HG03039 (cell line): ENCODE measurements at regions not wholly inside any gene's neighbourhood (a gene's known extent, or its start where the extent isn't known, plus 50 kb on each side); places are given as distances from the start of the nearest gene placed in this dataset.

Experiments
- ATAC-seq: cut with Tn5 transposase; IDR thresholded peaks from one replicate; pipeline ENCODE4 v1.9.1; 2021; ENCODE audit warnings: mild to moderate bottlenecking, moderate library complexity; ENCODE audit not compliant: unreplicated experiment

DNA sequence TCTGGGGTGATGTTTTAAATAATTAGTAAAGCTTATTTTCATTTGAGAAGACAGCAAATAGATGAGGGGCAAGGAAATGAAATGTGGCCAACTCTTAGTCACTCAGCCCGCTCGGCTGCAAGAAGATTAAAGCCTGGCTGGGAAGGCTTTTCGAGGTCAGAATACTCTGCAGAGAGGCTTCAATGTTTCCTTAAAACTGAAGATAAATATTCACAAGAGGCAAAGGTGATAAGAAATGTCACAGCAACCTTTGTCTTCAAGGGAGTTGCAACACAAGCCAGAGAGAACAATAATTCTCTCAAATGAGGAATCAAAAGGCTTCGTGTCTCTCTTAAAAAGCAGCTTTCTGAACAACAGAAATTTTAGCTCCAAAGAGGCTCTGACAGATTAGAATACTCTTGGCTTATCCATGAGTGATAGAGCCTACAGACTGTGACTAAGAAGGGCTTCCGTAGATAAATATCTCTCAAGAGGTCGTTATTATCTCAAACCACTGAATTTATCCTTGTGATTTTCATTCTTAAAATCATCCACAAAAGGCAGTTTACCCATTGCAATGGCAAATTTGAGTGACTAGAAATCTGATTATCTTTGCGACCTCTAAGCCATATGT is 92.5 kb downstream of the KLF6 start:
- no peak for ATAC-seq

DNA sequence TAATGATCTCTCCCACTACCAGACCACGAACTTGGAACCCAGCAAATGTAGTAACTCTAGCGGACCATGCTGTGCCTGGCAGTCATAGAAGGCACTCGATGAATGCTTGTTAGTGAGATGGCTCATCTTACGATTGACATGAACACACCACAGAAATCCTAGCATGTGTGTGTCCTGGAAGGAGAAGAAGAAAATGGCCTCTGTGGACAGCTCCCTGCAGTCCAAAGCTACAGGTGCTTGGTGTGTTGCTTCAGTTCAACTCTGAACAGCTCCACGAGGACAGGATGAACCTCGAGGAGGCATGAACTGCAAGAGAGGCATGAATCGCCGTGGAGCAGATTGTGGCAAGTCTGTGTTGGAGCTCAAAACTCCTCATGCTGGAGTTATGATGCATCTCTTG is 93.5 kb downstream of the KLF6 start:
- no peak for ATAC-seq

GRCh38 chr10:3689871-3690510 is 95.0 kb downstream of the KLF6 start:
- no peak for ATAC-seq

- no peak for ATAC-seq
These were observed 97.4 kb downstream of the KLF6 start for GRCh38 chr10:3687510-3688081.

- ATAC-seq: no peak
These were observed 99.6 kb downstream of the KLF6 start for GRCh38 chr10:3685384-3685783.

GRCh38 chr10:3684891-3685290 is 100.1 kb downstream of the KLF6 start:
- no peak for ATAC-seq

DNA sequence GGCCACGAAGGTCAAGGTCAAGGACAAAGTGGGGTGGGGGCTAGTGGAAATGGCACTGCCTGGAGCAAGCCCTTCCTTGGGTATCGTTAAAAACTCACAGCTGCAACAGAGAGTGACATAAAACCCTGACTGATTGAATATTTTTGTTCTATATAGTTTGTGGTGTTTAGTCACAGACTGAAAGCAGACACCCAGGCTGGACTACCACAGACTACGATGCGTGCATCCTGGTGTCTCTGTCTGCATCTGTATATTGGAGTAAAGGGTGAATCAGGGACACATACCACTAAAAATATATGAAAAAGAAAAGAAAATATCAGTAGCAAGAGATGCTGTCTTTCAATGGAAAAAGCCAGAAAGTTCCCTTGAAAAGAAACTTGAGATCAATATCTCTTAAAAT is 101.4 kb downstream of the KLF6 start:
- no peak for ATAC-seq

DNA sequence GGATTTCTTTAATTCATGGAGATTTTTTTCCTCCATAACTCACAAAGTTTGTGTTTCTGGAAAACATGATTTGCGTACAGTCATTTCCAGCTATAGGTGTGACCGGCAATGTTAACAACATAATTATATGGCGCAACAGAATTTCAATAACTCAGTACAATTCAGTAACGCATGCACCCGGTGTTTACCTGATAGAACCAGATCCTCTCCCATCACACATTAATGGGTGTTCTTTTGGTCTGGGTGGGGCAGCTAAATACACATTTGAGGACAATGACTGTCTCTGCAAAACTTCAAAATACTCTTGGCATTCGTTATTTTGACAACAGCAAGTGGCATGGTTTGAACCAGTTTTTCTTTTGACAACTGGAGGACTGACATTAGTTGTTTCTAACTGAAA is 102.3 kb downstream of the KLF6 start:
- ATAC-seq: no peak

GRCh38 chr10:3681642-3682554 is 103.1 kb downstream of the KLF6 start:
- no peak for ATAC-seq

- no peak for ATAC-seq
These were observed 104.9 kb downstream of the KLF6 start for GRCh38 chr10:3679950-3680629.

DNA sequence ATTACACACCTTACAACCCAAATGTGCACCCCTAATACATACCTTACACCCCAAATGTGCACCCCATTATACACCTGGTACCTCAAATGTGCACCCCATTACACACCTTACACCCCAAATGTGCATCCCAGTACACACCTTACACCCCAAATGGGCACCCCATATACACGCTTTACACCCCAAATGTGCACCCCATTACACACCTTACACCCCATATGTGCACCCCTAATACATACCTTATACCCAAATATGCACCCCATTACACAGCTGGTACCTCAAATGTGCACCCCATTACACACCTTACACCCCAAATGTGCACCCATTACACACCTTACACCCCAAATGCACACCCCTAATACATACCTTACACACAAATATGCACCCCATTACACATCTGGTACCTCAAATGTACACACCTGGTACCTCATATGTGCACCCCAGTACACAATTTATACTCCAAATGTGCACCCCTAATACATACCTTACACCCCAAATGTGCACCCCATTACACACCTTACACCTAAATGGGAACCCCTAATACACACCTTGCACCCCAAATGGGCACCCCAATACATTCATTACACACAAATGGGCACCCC is 106.3 kb downstream of the KLF6 start:
- no peak for ATAC-seq

GRCh38 chr10:3676564-3676963 is 108.4 kb downstream of the KLF6 start:
- no peak for ATAC-seq

- no peak for ATAC-seq
These were observed 112.8 kb downstream of the KLF6 start for GRCh38 chr10:3672220-3672619.

GRCh38 chr10:3671386-3671955 is 113.5 kb downstream of the KLF6 start:
- no peak for ATAC-seq

DNA sequence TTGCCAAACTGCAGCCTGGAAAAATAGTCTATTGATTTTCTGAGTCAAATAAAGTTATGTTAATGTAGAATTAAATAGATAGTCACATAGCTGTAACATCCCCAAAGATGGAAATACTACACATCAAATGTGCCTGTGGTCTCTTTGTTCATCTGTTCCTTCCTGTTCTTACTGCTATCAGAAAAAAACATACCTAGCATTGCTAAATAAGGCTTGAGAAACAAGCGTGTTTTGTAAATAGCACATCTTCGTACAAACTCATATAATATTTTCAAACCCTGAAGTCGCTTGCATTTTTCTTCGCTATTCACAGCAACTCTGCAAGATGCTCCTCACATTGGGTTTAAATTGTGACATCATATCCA is 116.1 kb downstream of the KLF6 start:
- no peak for ATAC-seq

DNA sequence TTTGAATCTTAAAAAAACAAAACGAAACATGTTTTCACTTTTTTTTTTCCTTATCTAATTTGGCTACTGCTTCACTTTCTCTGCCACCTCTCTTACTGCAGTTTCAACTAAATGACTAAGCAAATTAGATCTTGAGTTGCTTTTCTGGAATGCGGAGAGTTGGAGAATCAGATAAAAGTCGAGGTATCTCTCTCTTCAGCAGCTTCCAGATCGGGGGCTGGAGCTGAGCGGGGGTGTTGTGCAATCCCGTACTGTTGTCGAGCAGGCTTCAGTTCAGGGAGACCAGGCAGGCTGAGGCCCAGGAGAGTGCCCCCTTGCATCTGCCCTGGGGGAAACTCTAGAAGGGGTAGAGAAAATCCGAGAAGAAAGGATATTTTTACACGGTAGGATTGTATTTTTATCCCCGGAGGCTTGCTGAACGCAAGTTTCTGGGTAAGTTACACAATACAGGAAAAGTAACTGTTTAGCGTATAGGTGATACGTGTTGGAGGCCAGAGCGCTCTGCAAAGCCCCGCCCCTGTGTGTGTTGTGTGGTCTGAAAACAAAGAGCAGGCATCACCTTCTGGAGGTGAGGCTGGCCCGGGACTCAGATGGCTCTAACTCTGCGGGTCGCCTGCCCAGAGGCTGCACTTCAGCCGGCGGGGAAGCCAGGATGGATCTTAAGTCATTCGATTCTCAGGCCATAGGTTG is 116.6 kb downstream of the KLF6 start:
- ATAC-seq: no peak

DNA sequence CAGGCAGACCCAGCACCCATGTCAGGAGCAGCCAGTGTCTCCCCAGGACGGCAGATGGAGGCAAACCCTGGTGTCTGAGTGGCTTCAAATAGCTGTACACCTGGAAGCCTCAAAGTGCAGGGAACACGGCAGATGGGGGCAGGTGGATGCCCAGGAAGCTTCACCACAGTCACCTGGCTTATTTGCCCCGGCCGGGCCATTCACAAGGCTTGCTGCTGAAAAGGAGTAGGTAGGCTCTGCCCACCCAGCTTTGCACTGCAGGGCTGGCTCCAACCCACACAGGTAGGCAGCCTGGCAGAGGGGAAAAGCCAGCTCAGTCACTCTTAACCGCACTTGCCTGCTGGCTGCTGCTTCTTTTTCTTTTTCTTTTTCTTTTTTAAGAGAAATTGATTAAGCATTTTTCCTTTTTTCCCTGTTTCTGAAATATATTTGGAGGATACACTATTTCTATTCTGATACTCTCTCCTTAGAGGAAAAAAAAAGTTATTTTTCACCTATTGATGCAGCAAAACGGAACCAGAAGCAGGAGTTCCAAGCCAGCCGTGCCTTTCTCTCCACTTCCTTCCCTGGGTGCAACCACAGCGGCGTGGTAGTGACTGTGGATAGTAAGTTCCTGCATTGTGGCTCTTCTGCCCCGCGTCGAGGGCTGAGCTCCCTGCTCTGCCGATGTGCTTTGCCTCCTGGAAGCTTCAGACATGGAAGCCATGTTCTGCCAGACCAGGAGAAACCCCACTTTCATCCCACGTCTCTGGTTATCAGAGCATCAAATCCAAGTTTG is 118.3 kb downstream of the KLF6 start:
- ATAC-seq: no peak

DNA sequence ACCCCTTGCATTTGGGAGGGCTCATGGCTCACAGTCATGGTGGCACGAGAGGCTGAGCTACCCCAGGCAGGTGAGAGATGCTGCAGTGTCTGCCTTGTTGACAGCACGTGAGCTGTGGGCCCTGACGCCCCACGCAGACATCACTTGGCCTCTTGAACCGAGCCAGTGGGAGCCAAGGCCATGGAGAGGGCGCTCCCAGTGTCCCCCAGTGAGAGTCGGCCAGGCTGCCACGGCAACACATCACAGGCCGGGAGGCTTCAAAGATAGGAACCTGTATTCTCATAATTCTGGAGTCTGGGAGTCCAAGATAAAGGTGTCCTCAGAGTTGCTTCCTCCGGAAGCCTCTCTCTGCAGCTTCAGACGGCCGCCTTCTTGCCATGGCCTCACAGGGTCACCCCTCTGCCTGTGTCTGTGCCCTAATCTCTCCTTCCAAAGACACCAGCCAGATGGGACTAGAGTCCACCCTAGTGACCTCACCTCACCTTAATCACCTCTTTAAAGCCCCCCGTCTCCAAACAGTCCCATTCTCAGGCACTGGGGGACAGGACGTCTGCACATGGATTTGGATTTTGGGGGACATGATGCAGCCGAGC is 119.6 kb downstream of the KLF6 start:
- no peak for ATAC-seq

DNA sequence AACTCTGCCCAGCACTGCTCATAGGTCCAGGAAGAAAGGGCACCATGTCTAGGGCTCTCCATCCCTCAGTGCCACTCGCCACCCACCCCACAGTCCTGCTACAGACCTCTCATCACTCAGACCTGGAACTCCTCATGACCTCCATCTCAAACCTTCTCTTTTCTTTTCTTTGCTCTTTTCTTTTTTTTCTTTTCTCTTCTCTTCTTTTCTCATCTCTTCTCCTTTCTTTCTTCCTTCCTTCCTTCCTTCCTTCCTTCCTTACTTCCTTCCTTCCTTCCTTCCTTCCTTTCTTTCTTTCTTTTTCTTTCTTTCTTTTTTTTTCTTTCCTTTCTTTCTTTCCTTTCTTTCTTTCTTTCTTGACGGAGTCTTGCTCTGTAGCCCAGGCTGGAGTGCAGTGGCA is 122.2 kb downstream of the KLF6 start:
- ATAC-seq: no peak
